HUES6 (cell line): ENCODE measurements at regions not wholly inside any gene's neighbourhood (a gene's known extent, or its start where the extent isn't known, plus 50 kb on each side); places are given as distances from the start of the nearest gene placed in this dataset.

Experiments
- H3K27ac ChIP-seq: 2 replicates; pipeline ENCODE4 v1.7.0; 2013; ENCODE audit warnings: low read depth, mild to moderate bottlenecking, low read length, inconsistent platforms
- H3K27me3 ChIP-seq: 2 replicates; pipeline ENCODE4 v1.6.1; 2013; ENCODE audit warnings: low read length; ENCODE audit not compliant: control insufficient read depth, insufficient read depth
- H3K36me3 ChIP-seq: 2 replicates; pipeline ENCODE4 v1.6.1; 2013; ENCODE audit warnings: low read length; ENCODE audit not compliant: control insufficient read depth, insufficient read depth
- H3K4me1 ChIP-seq: 2 replicates; pipeline ENCODE4 v1.6.1; 2013; ENCODE audit warnings: low read length; ENCODE audit not compliant: control insufficient read depth, insufficient read depth
- H3K4me3 ChIP-seq: 2 replicates; pipeline ENCODE4 v1.5.1; 2013; ENCODE audit warnings: low read depth, low read length
- H3K9ac ChIP-seq: one replicate; pipeline ENCODE4 v1.6.1; 2013; ENCODE audit warnings: mild to moderate bottlenecking, low read length
- H3K9me3 ChIP-seq: 2 replicates; pipeline ENCODE4 v1.6.1; 2013; ENCODE audit warnings: low read depth, low read length; ENCODE audit not compliant: control insufficient read depth, insufficient read depth

DNA sequence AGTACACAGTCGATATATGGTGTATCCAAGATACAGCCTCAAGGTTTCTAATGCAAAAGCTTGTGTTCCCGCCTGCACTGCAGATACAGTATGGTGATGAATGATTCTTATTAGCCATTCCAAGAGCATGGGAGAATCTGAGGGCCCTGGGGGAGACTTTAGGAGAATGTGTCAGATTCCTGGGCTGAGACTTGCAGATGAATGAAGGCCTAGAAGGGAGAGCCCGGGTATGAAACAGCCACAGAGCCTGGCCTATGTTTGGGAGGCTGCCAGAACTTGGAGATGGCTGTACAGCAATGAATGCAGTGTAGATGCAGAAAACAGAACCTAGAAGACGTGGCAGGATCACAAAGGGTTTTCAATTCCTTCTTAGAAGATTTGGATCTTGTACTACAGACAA lies 510.7 kb downstream of the HAPSTR1 start:
- Histone ChIP-seq H3K27me3 (no peaks in the 10 kb centered on the region), H3K4me3 (no peak overlapping the region), H3K4me1 (no peaks in the 10 kb centered on the region; the same call in 1 of the 2 replicates), H3K27ac (no peak overlapping the region), H3K9me3 (no peaks in the 10 kb centered on the region), H3K9ac (no peak overlapping the region), H3K36me3 (no peaks in the 10 kb centered on the region)

DNA sequence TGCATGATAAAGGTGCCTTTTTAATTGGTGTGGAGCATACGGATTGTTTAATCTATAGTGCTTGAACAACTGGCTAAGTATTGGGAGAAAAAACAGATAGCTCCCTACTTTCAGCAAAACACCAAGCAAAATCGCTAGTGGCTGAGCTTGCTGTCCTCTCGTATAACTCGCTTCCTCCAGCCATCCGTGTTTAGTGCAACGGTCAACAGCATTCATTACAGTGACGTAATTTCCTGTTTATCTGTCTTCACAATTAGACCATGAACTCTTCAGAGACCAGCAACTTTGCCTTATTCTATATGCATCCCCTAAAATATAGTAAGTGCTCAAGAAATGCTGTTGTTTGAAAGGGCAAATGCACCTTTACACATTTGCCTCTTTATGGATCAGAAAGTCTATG lies 511.9 kb downstream of the HAPSTR1 start:
- no peaks in the 10 kb centered on the region for H3K27me3 ChIP-seq
- no peaks in the 10 kb centered on the region for H3K36me3 ChIP-seq
- no peak overlapping the region for H3K9ac ChIP-seq
- no peaks in the 10 kb centered on the region; the same call in 1 of the 2 replicates for H3K4me1 ChIP-seq
- no peak overlapping the region for H3K4me3 ChIP-seq
- no peaks in the 10 kb centered on the region for H3K9me3 ChIP-seq
- no peak overlapping the region for H3K27ac ChIP-seq

DNA sequence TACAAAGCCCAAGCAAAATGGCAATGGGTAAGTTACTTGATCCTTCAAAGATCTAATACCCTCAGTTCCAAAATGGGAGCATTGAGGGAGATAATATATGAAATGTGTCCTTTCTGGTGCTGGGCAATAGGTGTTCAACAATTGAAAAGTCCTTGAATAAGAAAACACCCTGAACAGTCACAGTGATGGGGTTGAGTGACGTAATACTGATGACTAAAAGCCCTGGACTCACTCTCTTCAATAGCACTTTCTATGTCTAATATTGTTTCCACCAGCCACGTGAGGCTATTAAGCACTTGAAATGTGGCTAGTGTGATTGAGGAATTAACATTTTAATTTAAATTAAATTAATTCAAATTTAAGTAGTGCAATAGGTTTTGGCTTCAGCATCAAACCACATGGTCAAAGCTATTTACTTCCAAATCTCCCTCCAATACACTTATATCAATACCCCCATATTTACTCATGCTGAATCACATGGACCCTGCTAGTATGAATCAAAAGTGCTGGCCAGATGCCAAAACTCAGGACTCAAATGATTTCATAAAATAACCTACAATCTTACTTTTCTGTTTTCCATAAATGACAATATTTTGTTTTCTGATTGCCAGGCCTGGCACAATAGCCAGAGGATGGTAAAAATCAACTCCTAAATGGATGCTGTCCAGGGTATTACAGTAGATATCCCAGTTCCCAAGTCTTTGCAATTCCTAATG lies 516.2 kb downstream of the HAPSTR1 start:
- no peak overlapping the region for H3K9ac ChIP-seq
- no peaks in the 10 kb centered on the region for H3K27me3 ChIP-seq
- H3K36me3 ChIP-seq: no peaks in the 10 kb centered on the region
- H3K4me3 ChIP-seq: no peak overlapping the region
- H3K9me3 ChIP-seq: no peaks in the 10 kb centered on the region
- H3K4me1 ChIP-seq: peaks cover 10% of the 10 kb centered on the region; the same call in 1 of the 2 replicates
- no peak overlapping the region for H3K27ac ChIP-seq

DNA sequence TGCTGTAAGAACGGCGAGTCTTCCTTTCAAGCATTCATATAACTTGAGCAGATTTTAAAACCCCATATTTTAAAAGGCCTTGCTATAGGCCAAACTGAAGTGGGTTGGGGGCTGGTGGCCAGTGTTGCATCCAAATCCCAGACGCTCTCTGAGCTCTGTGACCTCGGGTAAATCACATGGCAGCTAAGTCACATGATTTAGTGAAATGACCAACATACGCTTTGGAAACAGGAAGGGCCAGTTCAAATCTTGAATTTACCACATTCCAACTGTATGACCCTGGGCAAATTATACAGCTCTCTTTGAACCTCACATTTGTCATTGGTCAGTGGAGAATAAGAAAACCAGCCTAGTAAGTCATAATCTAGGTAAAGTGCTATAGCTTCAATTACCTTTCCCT lies 519.3 kb downstream of the HAPSTR1 start:
- Histone ChIP-seq H3K9me3 (no peaks in the 10 kb centered on the region), H3K36me3 (no peaks in the 10 kb centered on the region), H3K9ac (no peak overlapping the region), H3K4me1 (peaks cover 10% of the 10 kb centered on the region; the same call in 1 of the 2 replicates), H3K27ac (no peak overlapping the region), H3K4me3 (no peak overlapping the region), H3K27me3 (no peaks in the 10 kb centered on the region)

DNA sequence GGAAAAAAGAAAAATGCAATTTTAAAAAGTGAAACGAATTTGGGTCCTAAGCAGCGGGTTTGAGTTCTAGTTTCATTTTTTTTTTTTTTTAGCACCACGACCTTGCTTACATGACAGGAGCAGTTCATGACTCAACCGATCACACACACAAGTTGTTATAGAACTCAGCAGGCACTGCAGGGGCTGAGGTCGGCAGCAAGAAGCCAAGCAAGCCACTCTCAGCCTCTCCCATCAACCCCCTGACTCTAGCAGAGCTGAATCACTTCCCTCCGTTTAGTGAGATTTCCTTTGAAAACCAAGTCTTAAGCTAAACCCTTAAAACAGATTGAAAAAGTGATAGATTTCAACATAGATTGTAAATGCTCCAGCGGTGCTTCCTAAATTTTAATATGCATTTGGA lies 520.8 kb downstream of the HAPSTR1 start:
- H3K36me3 ChIP-seq: no peaks in the 10 kb centered on the region
- H3K4me3 ChIP-seq: no peak overlapping the region
- peaks cover 10% of the 10 kb centered on the region; the same call in 1 of the 2 replicates for H3K4me1 ChIP-seq
- no peak overlapping the region for H3K9ac ChIP-seq
- no peaks in the 10 kb centered on the region for H3K9me3 ChIP-seq
- no peaks in the 10 kb centered on the region for H3K27me3 ChIP-seq
- H3K27ac ChIP-seq: no peak overlapping the region

DNA sequence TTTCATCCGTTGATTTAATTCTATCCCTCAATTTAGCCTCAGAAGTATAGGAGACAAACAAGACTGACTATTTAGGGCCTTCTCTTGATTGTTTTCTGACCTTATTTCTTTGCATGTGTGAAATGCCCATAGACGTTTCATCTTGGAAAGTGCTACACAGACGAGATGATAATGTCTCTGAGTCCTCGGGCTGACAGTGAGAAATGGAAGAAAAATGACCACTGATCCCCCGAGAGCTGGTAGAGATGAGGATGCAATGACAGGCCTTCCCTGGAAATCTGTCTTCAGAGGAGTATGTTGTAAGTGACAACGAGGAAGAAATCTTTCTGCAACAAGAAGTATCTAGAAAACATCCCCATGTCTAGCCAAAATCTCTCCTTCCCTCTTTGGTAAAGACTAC lies 522.9 kb downstream of the HAPSTR1 start:
- no peak overlapping the region for H3K9ac ChIP-seq
- H3K4me3 ChIP-seq: no peak overlapping the region
- H3K36me3 ChIP-seq: no peaks in the 10 kb centered on the region

DNA sequence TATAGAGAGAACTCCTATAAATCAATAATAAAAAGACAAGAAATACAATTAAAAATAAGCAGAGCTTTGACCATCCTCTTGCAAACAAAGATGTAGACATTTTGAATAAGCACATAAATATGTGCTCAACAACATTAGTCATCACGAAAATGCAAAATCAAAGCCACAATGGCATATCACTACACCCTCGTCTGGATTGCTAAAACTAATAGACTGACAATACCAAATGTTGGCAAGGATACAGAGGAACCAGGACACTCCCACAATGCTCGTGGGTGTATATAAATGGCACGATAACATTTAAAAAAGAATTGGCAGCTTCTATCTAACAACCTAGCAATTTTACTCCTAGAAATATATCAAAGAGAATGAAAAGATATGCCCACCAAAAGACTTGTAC lies 530.8 kb downstream of the HAPSTR1 start:
- Histone ChIP-seq H3K27me3 (no peaks in the 10 kb centered on the region), H3K9me3 (peaks cover 6% of the 10 kb centered on the region; the same call in 1 of the 2 replicates), H3K4me3 (no peak overlapping the region), H3K4me1 (no peaks in the 10 kb centered on the region), H3K36me3 (no peaks in the 10 kb centered on the region), H3K9ac (no peak overlapping the region), H3K27ac (no peak overlapping the region)

More for the DNA sequence above, 522.9 kb downstream of the HAPSTR1 start:
- no peaks in the 10 kb centered on the region for H3K9me3 ChIP-seq
- H3K4me1 ChIP-seq: peaks cover 10% of the 10 kb centered on the region; the same call in 1 of the 2 replicates
- H3K27ac ChIP-seq: no peak overlapping the region
- no peaks in the 10 kb centered on the region for H3K27me3 ChIP-seq

DNA sequence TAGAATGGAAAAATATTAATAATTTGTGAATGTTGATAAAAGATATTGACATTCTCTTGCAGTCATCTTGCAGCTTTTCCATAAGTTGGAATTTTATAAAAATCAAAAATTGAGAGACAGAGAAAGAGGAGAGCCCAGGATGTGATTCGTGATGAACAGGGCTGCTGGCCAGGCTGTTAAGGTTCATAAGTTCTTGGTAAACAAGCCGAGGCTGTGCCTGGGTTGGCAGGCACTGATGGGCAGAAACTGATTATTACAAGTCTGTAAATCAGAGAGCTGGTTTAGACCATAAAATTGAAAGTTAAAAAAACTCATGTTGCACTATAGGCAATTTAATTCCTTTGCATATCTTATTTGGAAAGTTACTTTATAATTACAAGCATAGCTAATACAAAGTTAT lies 533.7 kb downstream of the HAPSTR1 start:
- Histone ChIP-seq H3K4me3 (no peak overlapping the region), H3K27ac (no peak overlapping the region), H3K4me1 (no peaks in the 10 kb centered on the region), H3K9ac (no peak overlapping the region), H3K36me3 (no peaks in the 10 kb centered on the region), H3K9me3 (peaks cover under 1% of the 10 kb centered on the region; the same call in 1 of the 2 replicates), H3K27me3 (no peaks in the 10 kb centered on the region)

DNA sequence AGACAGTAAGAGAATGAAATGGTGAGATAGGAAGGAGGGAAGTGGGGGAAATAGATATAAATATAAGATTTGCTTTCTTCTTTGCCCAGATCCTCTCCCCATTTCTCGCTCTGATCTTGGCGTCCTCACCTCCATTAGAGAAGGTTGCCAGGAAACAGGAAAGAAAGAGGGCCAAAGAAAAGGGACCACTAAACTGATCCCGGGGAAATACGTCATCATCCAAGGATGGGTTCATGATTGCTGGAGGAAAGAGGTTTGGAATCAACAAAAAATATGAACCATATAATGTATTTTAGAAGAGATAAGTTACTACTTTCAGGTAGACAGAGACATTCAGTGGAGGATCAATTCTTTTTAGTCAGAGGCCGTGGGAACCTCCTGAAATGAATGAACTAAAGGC lies 536.0 kb downstream of the HAPSTR1 start:
- Histone ChIP-seq H3K9me3 (0 out of 2 replicates have a peak, but pooled peaks cover 2% of the 10 kb centered on the region), H3K4me3 (no peak overlapping the region), H3K4me1 (no peaks in the 10 kb centered on the region), H3K36me3 (no peaks in the 10 kb centered on the region), H3K27ac (no peak overlapping the region), H3K27me3 (no peaks in the 10 kb centered on the region), H3K9ac (no peak overlapping the region)

DNA sequence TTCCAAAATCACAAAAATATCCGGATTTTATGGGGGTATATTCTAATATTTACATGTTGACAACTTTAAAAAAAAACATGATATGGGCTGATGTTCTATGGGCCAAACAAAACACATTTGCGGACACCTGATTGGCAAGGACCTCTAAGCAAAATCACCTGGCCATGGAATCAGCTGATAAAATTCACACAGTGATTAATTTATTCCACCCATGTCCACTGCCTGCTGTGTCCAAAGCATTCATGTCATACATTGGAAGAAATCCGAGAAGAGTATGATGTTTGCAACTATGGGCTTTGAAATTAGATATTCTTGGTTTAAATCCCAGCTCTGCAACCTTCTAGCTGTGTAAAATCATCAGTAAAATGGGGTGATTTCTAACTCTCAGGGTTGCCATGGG lies 538.7 kb downstream of the HAPSTR1 start:
- no peaks in the 10 kb centered on the region for H3K36me3 ChIP-seq
- no peaks in the 10 kb centered on the region for H3K27me3 ChIP-seq
- peaks cover 13% of the 10 kb centered on the region; the same call in 1 of the 2 replicates for H3K9me3 ChIP-seq
- H3K27ac ChIP-seq: no peak overlapping the region
- no peak overlapping the region for H3K4me3 ChIP-seq
- H3K4me1 ChIP-seq: no peaks in the 10 kb centered on the region
- H3K9ac ChIP-seq: no peak overlapping the region

DNA sequence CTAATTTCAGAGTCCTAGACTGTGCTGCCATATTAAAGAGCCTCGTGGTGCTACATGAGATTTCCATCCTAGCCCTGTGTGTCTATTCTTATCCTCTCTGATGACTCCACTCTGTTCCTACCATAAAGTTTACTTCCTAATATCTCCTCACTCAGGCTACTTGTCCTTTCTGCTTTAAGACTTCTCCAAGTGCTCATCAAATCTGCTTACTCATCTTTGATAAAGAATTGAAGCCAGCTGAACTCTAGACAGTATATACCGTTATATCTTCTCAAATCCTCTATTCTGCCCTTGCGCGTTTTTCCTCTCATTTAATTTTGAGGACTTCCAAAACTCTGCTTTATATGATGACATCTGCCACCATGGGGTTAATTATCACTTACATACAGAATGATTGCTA lies 539.5 kb downstream of the HAPSTR1 start:
- no peaks in the 10 kb centered on the region for H3K36me3 ChIP-seq
- no peaks in the 10 kb centered on the region for H3K4me1 ChIP-seq
- no peak overlapping the region for H3K27ac ChIP-seq
- no peaks in the 10 kb centered on the region for H3K27me3 ChIP-seq
- peaks cover 13% of the 10 kb centered on the region; the same call in 1 of the 2 replicates for H3K9me3 ChIP-seq
- H3K4me3 ChIP-seq: no peak overlapping the region
- no peak overlapping the region for H3K9ac ChIP-seq
